ENCODE measurements at regions not wholly inside any gene's neighbourhood (a gene's known extent, or its start where the extent isn't known, plus 50 kb on each side); places are given as distances from the start of the nearest gene placed in this dataset.
"Not testable (repeated sequence)": the region's sequence is repeated elsewhere in the genome, so short reads cannot be mapped to it uniquely, and the experiment has no call there.

DNA sequence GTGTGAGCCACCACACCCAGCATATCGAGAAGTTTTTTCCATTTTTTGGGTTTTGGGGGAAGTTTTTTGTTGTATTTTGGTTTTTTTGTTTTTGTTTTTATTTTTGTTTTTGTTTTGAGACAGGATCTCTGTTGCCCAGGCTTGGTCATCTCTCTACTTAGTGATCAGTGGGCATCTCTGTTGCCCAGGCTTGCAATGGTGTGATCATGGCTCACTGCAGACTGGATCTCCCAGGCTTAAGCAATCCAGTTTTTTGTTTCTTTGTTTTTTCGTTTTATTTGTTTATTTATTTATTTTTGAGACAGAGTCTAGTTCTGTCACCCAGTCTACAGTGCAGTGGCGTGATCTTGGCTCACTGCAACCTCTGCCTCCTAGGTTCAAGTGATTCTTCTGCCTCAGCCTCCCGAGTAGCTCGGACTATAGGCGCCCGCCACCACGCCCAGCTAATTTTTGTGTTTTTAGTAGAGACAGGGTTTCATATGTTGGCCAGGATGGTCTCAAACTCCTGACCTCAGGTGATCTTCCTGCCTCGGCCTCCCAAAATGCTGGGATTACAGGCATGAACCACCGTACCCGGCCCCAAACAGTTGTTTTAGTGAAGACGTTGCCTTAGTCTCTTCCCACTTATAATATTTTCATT, 99.6 kb upstream of the CHD2 start:
- TF ChIP-seq, protein P1, sequence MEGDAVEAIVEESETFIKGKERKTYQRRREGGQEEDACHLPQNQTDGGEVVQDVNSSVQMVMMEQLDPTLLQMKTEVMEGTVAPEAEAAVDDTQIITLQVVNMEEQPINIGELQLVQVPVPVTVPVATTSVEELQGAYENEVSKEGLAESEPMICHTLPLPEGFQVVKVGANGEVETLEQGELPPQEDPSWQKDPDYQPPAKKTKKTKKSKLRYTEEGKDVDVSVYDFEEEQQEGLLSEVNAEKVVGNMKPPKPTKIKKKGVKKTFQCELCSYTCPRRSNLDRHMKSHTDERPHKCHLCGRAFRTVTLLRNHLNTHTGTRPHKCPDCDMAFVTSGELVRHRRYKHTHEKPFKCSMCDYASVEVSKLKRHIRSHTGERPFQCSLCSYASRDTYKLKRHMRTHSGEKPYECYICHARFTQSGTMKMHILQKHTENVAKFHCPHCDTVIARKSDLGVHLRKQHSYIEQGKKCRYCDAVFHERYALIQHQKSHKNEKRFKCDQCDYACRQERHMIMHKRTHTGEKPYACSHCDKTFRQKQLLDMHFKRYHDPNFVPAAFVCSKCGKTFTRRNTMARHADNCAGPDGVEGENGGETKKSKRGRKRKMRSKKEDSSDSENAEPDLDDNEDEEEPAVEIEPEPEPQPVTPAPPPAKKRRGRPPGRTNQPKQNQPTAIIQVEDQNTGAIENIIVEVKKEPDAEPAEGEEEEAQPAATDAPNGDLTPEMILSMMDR (IDR thresholded peaks at IDR 0.05): not testable (repeated sequence)
- TF ChIP-seq ZFX (IDR thresholded peaks at IDR 0.05; ENCODE audit: borderline replicate concordance): not testable (repeated sequence)

Measured in 22Rv1 (cell line).